Upper lobe of left lung (tissue), 6 donors: ENCODE measurements at regions not wholly inside any gene's neighbourhood (a gene's known extent, or its start where the extent isn't known, plus 50 kb on each side); places are given as distances from the start of the nearest gene placed in this dataset.

Source experiments
- ATAC-seq, 2 donors: fragments of 200-7000 bp; cut with Tn5 transposase; one replicate each; pipeline ENCODE4 v1.9.1; 2022; ENCODE audit warnings: mild to moderate bottlenecking in 2 of 2, moderate library complexity in 2 of 2; ENCODE audit not compliant: low FRiP score in 2 of 2
- DNase-seq, 2 donors: peaks; one replicate each; pipeline ENCODE4 v3.0.0-alpha.2; 2019 to 2020
- H3K27ac ChIP-seq, 4 donors: fragments of 200-600 bp; sonication (generic); one replicate each; pipeline ENCODE4 v1.5.1; 2016 to 2019
- H3K27me3 ChIP-seq, 4 donors: fragments of 200-600 bp; sonication (generic); one replicate each; pipeline ENCODE4 v1.5.1; 2017 to 2019
- H3K36me3 ChIP-seq, 4 donors: fragments of 200-600 bp; sonication (generic); one replicate each; pipeline ENCODE4 v1.5.1; 2016 to 2019
- H3K4me1 ChIP-seq, 4 donors: fragments of 200-600 bp; sonication (generic); one replicate each; pipeline ENCODE4 v1.5.1; 2018 to 2019
- H3K4me3 ChIP-seq, 4 donors: fragments of 200-600 bp; sonication (generic); one replicate each; pipeline ENCODE4 v1.5.1; 2017 to 2019; ENCODE audit warnings: mild to moderate bottlenecking in 2 of 4, moderate library complexity in 1 of 4
- H3K9me3 ChIP-seq, 4 donors: fragments of 200-600 bp; sonication (generic); one replicate each; pipeline ENCODE4 v1.5.1; 2018 to 2019
- EP300 ChIP-seq, 4 donors: sonication (generic); formaldehyde crosslinking; IDR thresholded peaks; one replicate each; pipeline ENCODE4 v1.5.1; 2017; ENCODE audit warnings: antibody characterized with exemption in 4 of 4, control low read depth in 2 of 4
- POLR2A ChIP-seq, 4 donors: fragments of 450-650 bp; IDR thresholded peaks; one replicate each; pipeline ENCODE4 v1.5.1; 2016 to 2017; ENCODE audit warnings: antibody characterized with exemption in 4 of 4, mild to moderate bottlenecking in 2 of 4
- POLR2AphosphoS5 ChIP-seq, 2 donors: sonication (generic); formaldehyde crosslinking; IDR thresholded peaks; one replicate each; pipeline ENCODE4 v1.5.1; 2017; ENCODE audit warnings: antibody characterized with exemption in 2 of 2
- WGBS, 2 donors: methylation state at CpG; one replicate each; pipeline ENCODE4 v1.1.5; 2017 to 2018; 5-methylcytosine and 5-hydroxymethylcytosine counted together
- TF ChIP-seq, protein P1 (sequence below), 6 experiments: fragments of 450-650 bp in 4 of 6; fragments of 200-600 bp in 2 of 6; sonication (generic) in 2 of 6; IDR thresholded peaks; one replicate each; pipeline ENCODE4 v1.5.1; 2016 to 2019; ENCODE audit warnings: antibody characterized with exemption in 6 of 6
- donor health status: DM: no; HTN: no; CAD: no; lungs with moderate emphysema.
- donor health status: DM: no; HTN: yes; CAD: no; lungs with severe emphysema.

- Histone ChIP-seq H3K9me3 (peaks cover 0 to 12% (median 0%) of the 10 kb centered on the region in 4 donors), H3K27me3 (no peaks in the 10 kb centered on the region), H3K4me3 (no peak overlapping the region), H3K4me1 (no peaks in the 10 kb centered on the region), H3K27ac (no peak overlapping the region), H3K36me3 (no peaks in the 10 kb centered on the region)
- ATAC-seq = no peak
- DNase-seq = no peak
- TF ChIP-seq EP300 (IDR thresholded peaks at IDR 0.05) (no peak), POLR2A (IDR thresholded peaks at IDR 0.05) (no peak), POLR2AphosphoS5 (IDR thresholded peaks at IDR 0.05) (no peak)
- TF ChIP-seq, protein P1, sequence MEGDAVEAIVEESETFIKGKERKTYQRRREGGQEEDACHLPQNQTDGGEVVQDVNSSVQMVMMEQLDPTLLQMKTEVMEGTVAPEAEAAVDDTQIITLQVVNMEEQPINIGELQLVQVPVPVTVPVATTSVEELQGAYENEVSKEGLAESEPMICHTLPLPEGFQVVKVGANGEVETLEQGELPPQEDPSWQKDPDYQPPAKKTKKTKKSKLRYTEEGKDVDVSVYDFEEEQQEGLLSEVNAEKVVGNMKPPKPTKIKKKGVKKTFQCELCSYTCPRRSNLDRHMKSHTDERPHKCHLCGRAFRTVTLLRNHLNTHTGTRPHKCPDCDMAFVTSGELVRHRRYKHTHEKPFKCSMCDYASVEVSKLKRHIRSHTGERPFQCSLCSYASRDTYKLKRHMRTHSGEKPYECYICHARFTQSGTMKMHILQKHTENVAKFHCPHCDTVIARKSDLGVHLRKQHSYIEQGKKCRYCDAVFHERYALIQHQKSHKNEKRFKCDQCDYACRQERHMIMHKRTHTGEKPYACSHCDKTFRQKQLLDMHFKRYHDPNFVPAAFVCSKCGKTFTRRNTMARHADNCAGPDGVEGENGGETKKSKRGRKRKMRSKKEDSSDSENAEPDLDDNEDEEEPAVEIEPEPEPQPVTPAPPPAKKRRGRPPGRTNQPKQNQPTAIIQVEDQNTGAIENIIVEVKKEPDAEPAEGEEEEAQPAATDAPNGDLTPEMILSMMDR (IDR thresholded peaks at IDR 0.05) = no peak
- WGBS, 2 donors = 83 to 95% methylated on average over 1 of the region's 1 CpG
Measured at GRCh38 chr7:97460433-97460832, 271.5 kb upstream of the TAC1 start.

DNA sequence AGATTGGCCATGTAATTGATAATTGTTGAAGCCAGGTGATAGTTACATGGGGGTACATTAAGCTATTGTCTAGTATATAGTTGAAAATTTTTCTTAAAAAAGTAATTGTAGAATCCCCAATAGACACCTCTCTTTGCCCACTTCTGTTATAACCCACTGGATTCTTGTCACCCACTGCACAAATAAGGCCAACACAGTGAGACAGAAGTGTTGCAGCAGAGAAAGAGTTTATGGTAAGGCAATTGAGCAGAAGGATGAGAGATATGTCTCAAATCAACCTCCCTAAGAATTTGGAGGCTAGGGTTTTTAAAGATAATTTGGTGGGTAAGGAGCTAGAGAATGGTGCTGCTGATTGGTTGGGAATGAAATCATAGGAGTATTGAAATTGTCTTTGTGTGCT lies 270.3 kb upstream of the TAC1 start:
- Histone ChIP-seq H3K27me3 (no peaks in the 10 kb centered on the region), H3K4me1 (no peaks in the 10 kb centered on the region), H3K36me3 (no peaks in the 10 kb centered on the region), H3K27ac (no peak overlapping the region), H3K4me3 (no peak overlapping the region), H3K9me3 (peaks cover 0 to 12% (median 0%) of the 10 kb centered on the region in 4 donors)
- ATAC-seq = no peak
- DNase-seq = no peak
- TF ChIP-seq POLR2AphosphoS5 (IDR thresholded peaks at IDR 0.05) = no peak
- TF ChIP-seq, protein P1 (IDR thresholded peaks at IDR 0.05) = no peak
- TF ChIP-seq POLR2A (IDR thresholded peaks at IDR 0.05) = no peak
- TF ChIP-seq EP300 (IDR thresholded peaks at IDR 0.05) = no peak

GRCh38 chr7:97466071-97466470 lies 265.8 kb upstream of the TAC1 start:
- H3K27ac ChIP-seq = no peak overlapping the region
- 51 to 60% methylated on average over 2 of the region's 2 CpGs for WGBS, 2 donors
- TF ChIP-seq, protein P1 (IDR thresholded peaks at IDR 0.05) = no peak
- TF ChIP-seq EP300 (IDR thresholded peaks at IDR 0.05) (no peak), POLR2AphosphoS5 (IDR thresholded peaks at IDR 0.05) (no peak), POLR2A (IDR thresholded peaks at IDR 0.05) (no peak)
- no peak for ATAC-seq
- no peaks in the 10 kb centered on the region for H3K4me1 ChIP-seq
- H3K36me3 ChIP-seq = no peaks in the 10 kb centered on the region
- H3K27me3 ChIP-seq = no peaks in the 10 kb centered on the region
- no peak for DNase-seq
- H3K9me3 ChIP-seq = peaks cover 0 to 8% (median 0%) of the 10 kb centered on the region in 4 donors
- no peak overlapping the region for H3K4me3 ChIP-seq

DNA sequence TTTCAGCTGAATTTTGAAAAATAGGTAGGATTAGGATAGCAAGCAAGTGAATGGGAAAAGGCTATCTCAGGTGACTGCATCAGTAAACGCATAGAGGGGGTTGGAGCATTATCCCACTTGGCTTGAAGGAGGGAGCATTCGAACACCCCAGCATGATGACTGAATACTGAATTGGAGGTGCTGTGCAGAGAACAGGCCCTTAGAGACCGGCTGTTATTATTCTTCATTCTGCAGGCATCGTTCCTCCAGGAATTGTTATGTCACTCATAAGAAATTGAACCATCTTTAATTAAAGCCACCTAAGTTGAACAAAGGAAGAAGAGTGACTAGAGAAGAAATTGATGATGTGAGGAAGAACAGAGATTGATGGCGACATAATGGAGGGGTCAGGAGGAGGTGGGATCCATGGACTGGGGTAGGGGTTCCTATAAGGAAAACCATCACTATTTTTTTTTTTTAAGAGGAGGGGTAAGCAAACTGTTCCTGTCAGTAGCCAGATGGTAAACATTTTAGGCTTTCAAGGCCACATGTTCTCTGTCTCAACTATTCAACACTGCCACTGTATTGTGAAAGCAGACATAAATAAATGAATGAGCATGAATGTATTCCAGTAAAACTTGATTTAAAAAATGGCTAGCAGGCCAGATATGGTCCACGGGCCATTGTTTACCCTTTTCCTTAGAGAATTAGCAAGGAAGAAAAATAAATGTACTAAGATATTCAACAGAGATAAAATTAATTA lies 264.7 kb upstream of the TAC1 start:
- no peak for DNase-seq
- H3K4me1 ChIP-seq = no peaks in the 10 kb centered on the region
- H3K36me3 ChIP-seq = no peaks in the 10 kb centered on the region
- no peak overlapping the region for H3K27ac ChIP-seq
- no peak for TF ChIP-seq POLR2A (IDR thresholded peaks at IDR 0.05)
- TF ChIP-seq EP300 (IDR thresholded peaks at IDR 0.05) = no peak
- TF ChIP-seq, protein P1 (IDR thresholded peaks at IDR 0.05) = no peak
- WGBS, 2 donors = 38 to 46% methylated on average over 5 to 6 of the region's 6 CpGs
- no peak overlapping the region for H3K4me3 ChIP-seq
- ATAC-seq = no peak
- H3K9me3 ChIP-seq = no peaks in the 10 kb centered on the region
- H3K27me3 ChIP-seq = no peaks in the 10 kb centered on the region

DNA sequence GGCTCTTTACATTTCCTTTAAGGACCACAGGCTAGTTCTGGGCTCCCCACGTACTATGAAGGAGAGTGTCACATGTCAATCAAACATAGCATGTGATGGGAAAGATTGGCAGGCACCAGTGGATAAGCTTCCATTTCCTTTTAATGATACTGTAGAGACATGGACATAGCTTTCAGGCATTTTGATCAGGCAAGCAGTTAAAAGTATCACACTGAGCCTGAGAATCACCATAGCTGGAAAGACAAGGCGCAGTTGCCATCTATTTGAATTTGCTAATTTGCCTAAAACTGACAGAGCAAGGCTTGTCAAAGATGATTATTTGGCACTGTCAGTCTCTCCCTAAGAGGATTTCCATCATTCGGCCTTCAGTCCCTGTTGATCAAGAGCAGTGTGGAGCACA lies 263.4 kb upstream of the TAC1 start:
- Histone ChIP-seq H3K36me3 (no peaks in the 10 kb centered on the region), H3K9me3 (no peaks in the 10 kb centered on the region), H3K4me3 (no peak overlapping the region), H3K27me3 (no peaks in the 10 kb centered on the region), H3K27ac (no peak overlapping the region), H3K4me1 (no peaks in the 10 kb centered on the region)
- no peak for DNase-seq
- no peak for TF ChIP-seq EP300 (IDR thresholded peaks at IDR 0.05)
- TF ChIP-seq, protein P1 (IDR thresholded peaks at IDR 0.05) = no peak
- no peak for TF ChIP-seq POLR2A (IDR thresholded peaks at IDR 0.05)
- TF ChIP-seq POLR2AphosphoS5 (IDR thresholded peaks at IDR 0.05) = no peak
- no peak for ATAC-seq
- 76 to 77% methylated on average over 3 of the region's 3 CpGs for WGBS, 2 donors
